HepG2 (cell line): ENCODE measurements at regions not wholly inside any gene's neighbourhood (a gene's known extent, or its start where the extent isn't known, plus 50 kb on each side); places are given as distances from the start of the nearest gene placed in this dataset.

Experiments used
- ATAC-seq: fragments of 200-7000 bp; cut with Tn5 transposase; 3 replicates; pipeline ENCODE4 v1.9.1; 2020; ENCODE audit warnings: mild to moderate bottlenecking, moderate library complexity
- BruUV-seq: library from RNA; stranded (reverse); fragments of 400-500 nt; replicated peaks from 2 replicates; lab custom pipeline; 2021; lab: Mats Ljungman, UMichigan
- CTCF ChIA-PET: fragments of 300-600 bp; formaldehyde crosslinking; extraction: SDS; loops from one replicate; lab custom pipeline; 2021; ENCODE audit warnings: low total read pairs, inconsistent platforms, low intra/inter-chr PET ratio; lab: Yijun Ruan, JAX
- POLR2A ChIA-PET: fragments of 350-600 bp; sonication (Branson Sonifier 250); formaldehyde crosslinking; loops from one replicate; lab custom pipeline; 2020; ENCODE audit warnings: antibody characterized with exemption, inconsistent platforms; lab: Yijun Ruan, JAX
- DNase-seq: peaks from one replicate; pipeline ENCODE4 v3.0.0-alpha.2; 2015; ENCODE audit warnings: low spot score
- FAIRE-seq: peaks from 3 replicates; lab custom pipeline; 2011; peaks lifted over from hg19 to GRCh38; lab: Jason Lieb, UNC
- H2AFZ ChIP-seq: one replicate; pipeline ENCODE4 v1.6.1; 2011; ENCODE audit warnings: low read length, inconsistent platforms
- H3K27ac ChIP-seq: fragments of 300-600 bp; 3 replicates; pipeline ENCODE4 v1.8.0; 2011; ENCODE audit warnings: mixed run types, mild to moderate bottlenecking, mixed read lengths, low read length, inconsistent platforms; ENCODE audit not compliant: insufficient read depth; ENCODE audit errors: extremely low read length
- H3K27me3 ChIP-seq, 2 experiments: fragments of 200-600 bp in 1 of 2; 2 replicates in 1 of 2; 3 replicates in 1 of 2; pipeline versions ENCODE4 v1.6.0 to v1.8.0; 2011; ENCODE audit warnings: low read length in 2 of 2, mild to moderate bottlenecking in 2 of 2, moderate library complexity in 2 of 2, inconsistent platforms in 1 of 2; ENCODE audit not compliant: insufficient read depth in 2 of 2, control insufficient read depth in 1 of 2
- H3K36me3 ChIP-seq, 2 experiments: fragments of 200-600 bp in 1 of 2; replicated peaks in 1 of 2; 2 replicates in 1 of 2; 3 replicates in 1 of 2; pipeline versions ENCODE4 v1.5.1 to v1.8.0; 2011; ENCODE audit warnings: low read length in 2 of 2, inconsistent platforms in 1 of 2; ENCODE audit not compliant: insufficient read depth in 2 of 2, control insufficient read depth in 1 of 2
- H3K4me1 ChIP-seq: 2 replicates; pipeline ENCODE4 v1.5.1; 2012; ENCODE audit warnings: low read length, inconsistent platforms; ENCODE audit not compliant: insufficient read depth
- H3K4me2 ChIP-seq: 2 replicates; pipeline ENCODE4 v1.6.0; 2011; ENCODE audit warnings: low read depth, low read length, inconsistent platforms
- H3K4me3 ChIP-seq, 3 experiments: fragments of 200-600 bp in 1 of 3; sonication (generic), shearing (Covaris generic) in 1 of 3; replicated peaks in 1 of 3; 2 replicates each; pipeline ENCODE4 v1.5.1; 2011 to 2016; ENCODE audit warnings: low read length in 3 of 3, inconsistent platforms in 2 of 3, low read depth in 2 of 3, mild to moderate bottlenecking in 2 of 3, control low read depth in 1 of 3, mixed read lengths in 1 of 3; ENCODE audit not compliant: insufficient read depth in 1 of 3
- H3K79me2 ChIP-seq: one replicate; pipeline ENCODE4 v1.6.1; 2011; ENCODE audit warnings: low read length, inconsistent platforms; ENCODE audit not compliant: insufficient read depth
- H3K9ac ChIP-seq: 2 replicates; pipeline ENCODE4 v1.6.0; 2011; ENCODE audit warnings: mild to moderate bottlenecking, low read depth, low read length, inconsistent platforms; ENCODE audit not compliant: insufficient read depth
- H3K9me3 ChIP-seq: 2 replicates; pipeline ENCODE4 v1.5.1; 2012; ENCODE audit warnings: mild to moderate bottlenecking, low read length
- H4K20me1 ChIP-seq: 2 replicates; pipeline ENCODE4 v1.6.0; 2011; ENCODE audit warnings: inconsistent platforms, mild to moderate bottlenecking, low read length, moderate library complexity; ENCODE audit not compliant: insufficient read depth
- BRCA1 ChIP-seq: sonication (generic); formaldehyde crosslinking; IDR thresholded peaks from 2 replicates; pipeline ENCODE4 v1.4.0; 2020; ENCODE audit warnings: missing genetic modification reagents
- FOXK2 ChIP-seq: fragments of 450-650 bp; IDR thresholded peaks from 2 replicates; pipeline ENCODE4 v1.6.1; 2016
- KDM5B ChIP-seq: sonication (generic); formaldehyde crosslinking; IDR thresholded peaks from 2 replicates; pipeline ENCODE4 v1.4.0; 2020; ENCODE audit warnings: missing genetic modification reagents, mild to moderate bottlenecking, borderline replicate concordance
- MEIS2 ChIP-seq: sonication (generic); formaldehyde crosslinking; IDR thresholded peaks from 2 replicates; pipeline ENCODE4 v1.9.0; 2021; ENCODE audit warnings: mild to moderate bottlenecking, missing genetic modification reagents
- MTF1 ChIP-seq: sonication (generic); formaldehyde crosslinking; IDR thresholded peaks from 2 replicates; pipeline ENCODE4 v1.5.0; 2020; ENCODE audit warnings: missing genetic modification reagents
- NFE2L2 ChIP-seq: fragments of 150-350 bp; IDR thresholded peaks from 2 replicates; pipeline ENCODE4 v1.6.1; 2014; ENCODE audit warnings: low read length
- RARG ChIP-seq: sonication (generic); formaldehyde crosslinking; IDR thresholded peaks from 2 replicates; pipeline ENCODE4 v1.4.0; 2020; ENCODE audit warnings: low read depth, mild to moderate bottlenecking, missing genetic modification reagents
- REL ChIP-seq: sonication (generic); formaldehyde crosslinking; conservative IDR thresholded peaks from 2 replicates; pipeline ENCODE4 v1.8.0; 2022; ENCODE audit warnings: mild to moderate bottlenecking, missing genetic modification reagents, moderate library complexity
- XBP1 ChIP-seq: sonication (generic); formaldehyde crosslinking; IDR thresholded peaks from 2 replicates; pipeline ENCODE4 v1.5.0; 2020; ENCODE audit warnings: missing genetic modification reagents
- ZNF225 ChIP-seq: sonication (generic); formaldehyde crosslinking; IDR thresholded peaks from 2 replicates; pipeline ENCODE4 v1.4.0; 2020; ENCODE audit warnings: mild to moderate bottlenecking, missing genetic modification reagents
- ZNF230 ChIP-seq: sonication (generic); formaldehyde crosslinking; IDR thresholded peaks from 2 replicates; pipeline ENCODE4 v1.4.0; 2020; ENCODE audit warnings: mild to moderate bottlenecking, missing genetic modification reagents
- ZNF282 ChIP-seq: fragments of 450-650 bp; IDR thresholded peaks from 2 replicates; pipeline ENCODE4 v1.6.1; 2018; ENCODE audit not compliant: partially characterized antibody
- ZNF460 ChIP-seq: sonication (generic); formaldehyde crosslinking; IDR thresholded peaks from 2 replicates; pipeline ENCODE4 v1.5.1; 2020; ENCODE audit warnings: missing genetic modification reagents, mild to moderate bottlenecking, borderline replicate concordance
- ZNF773 ChIP-seq: sonication (generic); formaldehyde crosslinking; IDR thresholded peaks from 2 replicates; pipeline ENCODE4 v1.4.0; 2020; ENCODE audit warnings: missing genetic modification reagents, borderline replicate concordance
- WGBS: methylation state at CpG from one replicate; pipeline ENCODE4 v1.1.6; 2017; ENCODE audit warnings: low lambda C conversion rate; 5-methylcytosine and 5-hydroxymethylcytosine counted together
- in situ Hi-C: cut with HindIII; loops from 2 replicates; pipeline ENCODE4 v1.10.0; 2017; ENCODE audit warnings: low pct_unique_long_range_greater_than_20kb; ENCODE audit not compliant: extremely low pct_ligation_motif_present
- intact Hi-C: fragments of 100-400 bp; cut with micrococcal nuclease; formaldehyde crosslinking; loops from one replicate; pipeline ENCODE4 v1.10.0; 2022; ENCODE audit not compliant: unreplicated experiment
- TF ChIP-seq, protein P1 (sequence below): sonication (generic); formaldehyde crosslinking; IDR thresholded peaks from 2 replicates; pipeline ENCODE4 v1.9.0; 2021; ENCODE audit warnings: missing genetic modification reagents, borderline replicate concordance
- TF ChIP-seq, protein P2 (sequence below): sonication (generic); formaldehyde crosslinking; IDR thresholded peaks from 2 replicates; pipeline ENCODE4 v1.5.0; 2020; ENCODE audit warnings: mild to moderate bottlenecking, low read depth, missing genetic modification reagents, borderline replicate concordance
- TF ChIP-seq, protein P3 (sequence below): sonication (generic); formaldehyde crosslinking; IDR thresholded peaks from 2 replicates; pipeline ENCODE4 v1.8.0; 2022; ENCODE audit warnings: mild to moderate bottlenecking, missing genetic modification reagents, borderline replicate concordance

DNA sequence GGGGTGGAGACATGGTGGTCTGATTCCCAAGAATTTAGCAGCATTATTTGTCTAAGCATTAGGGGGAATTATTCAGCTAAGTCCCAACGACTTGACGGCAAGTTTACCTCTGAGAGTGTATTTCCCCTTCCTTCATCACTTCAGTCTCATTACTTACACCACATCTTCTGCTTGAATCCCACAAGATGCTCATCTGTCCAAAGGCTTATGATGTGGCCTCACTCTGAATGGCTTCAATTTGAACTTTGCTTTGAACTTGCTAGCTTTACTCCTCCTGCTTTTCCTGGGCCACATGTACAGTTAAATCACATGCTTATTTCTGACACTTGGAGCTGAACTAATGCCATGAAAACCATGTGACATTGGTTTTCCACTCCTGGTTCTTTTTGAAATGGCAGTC is 231.3 kb upstream of the SATB1 start (continued):
- TF ChIP-seq, protein P1, sequence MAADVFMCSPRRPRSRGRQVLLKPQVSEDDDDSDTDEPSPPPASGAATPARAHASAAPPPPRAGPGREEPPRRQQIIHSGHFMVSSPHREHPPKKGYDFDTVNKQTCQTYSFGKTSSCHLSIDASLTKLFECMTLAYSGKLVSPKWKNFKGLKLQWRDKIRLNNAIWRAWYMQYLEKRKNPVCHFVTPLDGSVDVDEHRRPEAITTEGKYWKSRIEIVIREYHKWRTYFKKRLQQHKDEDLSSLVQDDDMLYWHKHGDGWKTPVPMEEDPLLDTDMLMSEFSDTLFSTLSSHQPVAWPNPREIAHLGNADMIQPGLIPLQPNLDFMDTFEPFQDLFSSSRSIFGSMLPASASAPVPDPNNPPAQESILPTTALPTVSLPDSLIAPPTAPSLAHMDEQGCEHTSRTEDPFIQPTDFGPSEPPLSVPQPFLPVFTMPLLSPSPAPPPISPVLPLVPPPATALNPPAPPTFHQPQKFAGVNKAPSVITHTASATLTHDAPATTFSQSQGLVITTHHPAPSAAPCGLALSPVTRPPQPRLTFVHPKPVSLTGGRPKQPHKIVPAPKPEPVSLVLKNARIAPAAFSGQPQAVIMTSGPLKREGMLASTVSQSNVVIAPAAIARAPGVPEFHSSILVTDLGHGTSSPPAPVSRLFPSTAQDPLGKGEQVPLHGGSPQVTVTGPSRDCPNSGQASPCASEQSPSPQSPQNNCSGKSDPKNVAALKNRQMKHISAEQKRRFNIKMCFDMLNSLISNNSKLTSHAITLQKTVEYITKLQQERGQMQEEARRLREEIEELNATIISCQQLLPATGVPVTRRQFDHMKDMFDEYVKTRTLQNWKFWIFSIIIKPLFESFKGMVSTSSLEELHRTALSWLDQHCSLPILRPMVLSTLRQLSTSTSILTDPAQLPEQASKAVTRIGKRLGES: no peak

DNA sequence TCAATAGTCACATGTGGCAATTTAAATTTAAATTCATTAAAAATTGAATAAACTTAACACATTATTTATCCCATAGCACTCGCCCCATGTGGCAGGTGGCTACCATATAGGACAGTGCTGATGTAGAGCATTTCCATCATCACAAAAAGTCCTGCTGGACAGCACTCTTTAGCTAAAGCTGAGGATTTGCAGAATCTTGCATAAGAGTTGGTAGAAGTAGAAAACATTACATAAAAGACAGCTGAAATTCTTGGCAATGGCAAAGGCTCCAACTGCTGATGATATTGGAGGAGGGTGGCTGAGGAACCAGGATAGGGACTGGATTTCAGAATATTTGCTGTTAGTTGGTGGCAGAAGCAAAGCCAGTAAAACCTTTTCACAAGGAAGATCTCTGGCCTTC is 230.7 kb upstream of the SATB1 start:
- CTCF ChIA-PET: no interaction called here
- H3K27me3 ChIP-seq: no peaks in the 10 kb centered on the region
- no peak overlapping the region for H3K4me3 ChIP-seq
- FAIRE-seq (no peak), ATAC-seq (no peak), DNase-seq (no peak)
- H3K4me2 ChIP-seq: no peak overlapping the region
- H2AFZ ChIP-seq: no peak overlapping the region
- intact Hi-C loops (no loop called here), in situ Hi-C loops (no loop called here)
- 4% methylated on average over 1 of the region's 1 CpG for WGBS
- no peaks in the 10 kb centered on the region for H3K4me1 ChIP-seq
- no peak overlapping the region for H3K27ac ChIP-seq
- H3K79me2 ChIP-seq: no peaks in the 10 kb centered on the region
- POLR2A ChIA-PET: no interaction called here
- H3K36me3 ChIP-seq: no peaks in the 10 kb centered on the region
- no peaks in the 10 kb centered on the region for H3K9me3 ChIP-seq
- H3K9ac ChIP-seq: no peak overlapping the region
- no TSS peak for BruUV-seq
- no peaks in the 10 kb centered on the region for H4K20me1 ChIP-seq
- TF ChIP-seq NFE2L2 (no peak), MEIS2 (CRISPR knock-in tag) (no peak), ZNF460 (no peak), XBP1 (no peak), FOXK2 (no peak), REL (CRISPR knock-in tag) (no peak), BRCA1 (CRISPR knock-in tag) (no peak), ZNF773 (no peak), MTF1 (CRISPR knock-in tag) (no peak), RARG (CRISPR knock-in tag) (no peak), KDM5B (CRISPR knock-in tag) (no peak), ZNF225 (CRISPR knock-in tag) (no peak), ZNF282 (no peak), ZNF230 (CRISPR knock-in tag) (no peak)
- TF ChIP-seq, protein P2, sequence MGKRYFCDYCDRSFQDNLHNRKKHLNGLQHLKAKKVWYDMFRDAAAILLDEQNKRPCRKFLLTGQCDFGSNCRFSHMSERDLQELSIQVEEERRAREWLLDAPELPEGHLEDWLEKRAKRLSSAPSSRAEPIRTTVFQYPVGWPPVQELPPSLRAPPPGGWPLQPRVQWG (CRISPR knock-in tag): no peak
- TF ChIP-seq, protein P3, sequence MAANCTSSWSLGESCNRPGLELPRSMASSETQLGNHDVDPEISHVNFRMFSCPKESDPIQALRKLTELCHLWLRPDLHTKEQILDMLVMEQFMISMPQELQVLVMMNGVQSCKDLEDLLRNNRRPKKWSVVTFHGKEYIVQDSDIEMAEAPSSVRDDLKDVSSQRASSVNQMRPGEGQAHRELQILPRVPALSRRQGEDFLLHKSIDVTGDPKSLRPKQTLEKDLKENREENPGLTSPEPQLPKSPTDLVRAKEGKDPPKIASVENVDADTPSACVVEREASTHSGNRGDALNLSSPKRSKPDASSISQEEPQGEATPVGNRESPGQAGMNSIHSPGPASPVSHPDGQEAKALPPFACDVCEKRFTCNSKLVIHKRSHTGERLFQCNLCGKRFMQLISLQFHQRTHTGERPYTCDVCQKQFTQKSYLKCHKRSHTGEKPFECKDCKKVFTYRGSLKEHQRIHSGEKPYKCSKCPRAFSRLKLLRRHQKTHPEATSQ (CRISPR knock-in tag): no peak
